Activated CD4-positive, CD25-positive, alpha-beta regulatory T cell treated with anti-CD3 and anti-CD28 coated beads, Interleukin-2, amount 50 U/mL, for 24 hours (primary cell): ENCODE measurements at regions not wholly inside any gene's neighbourhood (a gene's known extent, or its start where the extent isn't known, plus 50 kb on each side); places are given as distances from the start of the nearest gene placed in this dataset.

Experiments
- ATAC-seq, 2 donors: fragments of 150-1000 bp; cut with Tn5 transposase; one replicate each; pipeline ENCODE4 v1.10.0; 2021; ENCODE audit warnings: mild to moderate bottlenecking in 1 of 2, moderate library complexity in 1 of 2

- ATAC-seq: no peak
Observed at GRCh38 chr4:14182148-14182547, 554.6 kb upstream of the BOD1L1 start.

DNA sequence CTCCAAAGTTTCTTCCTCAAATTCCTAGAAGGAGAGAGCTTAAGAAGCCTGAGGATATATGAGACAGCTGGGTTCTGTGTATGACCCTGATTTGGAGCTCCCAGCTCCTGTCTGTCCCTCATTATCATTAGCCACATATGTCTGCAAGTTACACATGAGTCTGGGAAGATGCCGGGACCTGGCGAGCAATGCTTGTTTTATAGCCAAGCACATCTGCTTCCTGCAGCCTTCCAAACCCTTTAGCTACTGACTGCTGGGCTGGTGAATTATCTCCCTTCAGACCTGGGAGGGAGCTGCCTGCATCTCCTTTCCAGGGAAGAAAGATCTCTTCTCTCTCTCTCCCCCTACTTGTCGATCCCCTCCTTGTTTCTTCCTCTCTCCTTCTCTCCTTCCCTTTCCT is 556.7 kb upstream of the BOD1L1 start:
- ATAC-seq: no peak

- no peak for ATAC-seq
Observed at GRCh38 chr4:14184767-14185166, 557.2 kb upstream of the BOD1L1 start.

GRCh38 chr4:14188214-14188613 is 560.7 kb upstream of the BOD1L1 start:
- no peak for ATAC-seq

- no peak for ATAC-seq
Observed at GRCh38 chr4:14193601-14194000, 566.1 kb upstream of the BOD1L1 start.

DNA sequence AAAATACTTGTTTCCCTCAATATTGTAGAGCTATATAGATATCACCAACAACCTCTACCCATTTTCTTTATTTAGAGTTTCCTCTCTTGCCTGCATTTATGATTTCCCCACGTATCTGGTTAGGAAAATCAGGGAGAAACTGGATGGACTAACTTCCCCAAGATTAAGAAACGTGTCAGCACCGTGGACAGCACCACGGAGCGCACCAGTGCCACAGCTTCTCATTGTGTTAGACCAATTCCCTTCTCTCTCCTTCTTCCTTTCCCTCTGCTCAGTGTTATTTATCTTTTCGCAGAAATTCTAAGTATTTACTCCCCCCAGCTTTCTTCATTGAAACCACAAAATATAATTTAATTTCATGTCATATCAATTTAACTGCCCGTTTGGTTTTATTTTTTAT is 568.6 kb upstream of the BOD1L1 start:
- ATAC-seq: no peak

DNA sequence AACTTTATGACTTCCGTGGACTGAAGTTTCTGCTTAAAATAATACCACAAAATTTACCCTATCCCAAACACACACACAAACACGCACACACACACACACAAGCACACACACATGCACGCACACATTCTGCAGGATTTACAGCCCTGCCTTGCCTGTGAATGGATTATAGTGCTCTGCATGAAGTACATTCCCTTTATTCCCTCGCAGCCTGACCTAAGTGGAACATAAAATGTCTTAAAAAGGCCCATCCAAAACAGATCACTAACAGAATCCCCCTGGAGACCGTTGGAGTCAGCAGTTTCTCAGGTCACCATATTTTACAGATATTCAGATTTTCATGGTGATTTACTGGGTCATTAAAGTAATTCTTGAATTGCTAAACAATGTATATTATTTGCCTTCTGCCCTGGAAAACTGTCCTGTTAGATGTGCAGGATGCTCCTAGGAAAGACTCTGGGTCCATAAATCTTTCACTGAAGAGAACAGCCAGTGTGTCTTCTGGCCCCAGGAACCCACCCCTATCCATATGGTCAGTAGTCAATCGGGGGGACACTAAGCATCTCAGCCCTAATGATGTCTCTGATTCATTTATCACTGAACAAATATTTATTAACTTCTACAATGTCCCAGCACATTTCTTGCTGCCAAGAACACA is 587.7 kb upstream of the BOD1L1 start:
- ATAC-seq: no peak

GRCh38 chr4:14217401-14217800 is 589.9 kb upstream of the BOD1L1 start:
- no peak for ATAC-seq

- no peak for ATAC-seq
Observed at GRCh38 chr4:14218641-14219040, 591.1 kb upstream of the BOD1L1 start.

DNA sequence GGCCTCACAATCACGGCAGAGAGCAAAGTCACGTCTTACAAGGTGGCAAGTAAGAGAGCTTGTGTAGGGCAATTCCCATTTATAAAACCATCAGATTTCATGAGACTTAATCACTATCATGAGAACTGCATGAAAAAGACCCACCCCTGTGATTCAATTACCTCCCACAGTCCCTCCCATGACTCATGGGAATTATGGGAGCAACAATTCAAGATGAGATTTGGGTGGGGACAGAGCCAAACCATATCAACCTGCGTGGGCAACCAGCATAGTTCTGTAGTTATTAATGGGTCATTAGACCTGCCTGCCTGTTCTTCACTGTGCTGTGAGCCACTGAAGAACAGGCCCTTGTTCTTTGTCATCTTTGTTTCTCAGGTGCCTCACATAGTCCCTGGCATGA is 593.7 kb upstream of the BOD1L1 start:
- no peak for ATAC-seq

GRCh38 chr4:14222377-14223029 is 595.0 kb upstream of the BOD1L1 start:
- ATAC-seq: no peak

DNA sequence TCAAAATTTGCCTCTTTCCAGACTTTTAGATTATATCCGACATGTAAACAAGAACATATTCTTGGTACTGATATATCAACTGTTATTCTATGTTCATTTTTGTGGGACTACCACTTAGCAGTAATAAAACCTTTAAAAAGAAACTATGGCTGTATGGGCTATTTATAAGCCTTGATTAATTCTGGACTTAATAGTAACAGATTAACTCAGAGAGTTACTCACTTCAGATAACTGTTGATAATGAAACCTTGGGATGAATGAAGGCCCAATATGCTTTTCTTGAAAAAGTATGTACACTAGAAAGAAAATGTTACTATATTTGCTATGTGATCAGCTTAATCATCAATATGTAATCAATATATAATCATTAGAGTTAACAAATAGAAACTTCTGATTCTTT is 595.9 kb upstream of the BOD1L1 start:
- no peak for ATAC-seq

DNA sequence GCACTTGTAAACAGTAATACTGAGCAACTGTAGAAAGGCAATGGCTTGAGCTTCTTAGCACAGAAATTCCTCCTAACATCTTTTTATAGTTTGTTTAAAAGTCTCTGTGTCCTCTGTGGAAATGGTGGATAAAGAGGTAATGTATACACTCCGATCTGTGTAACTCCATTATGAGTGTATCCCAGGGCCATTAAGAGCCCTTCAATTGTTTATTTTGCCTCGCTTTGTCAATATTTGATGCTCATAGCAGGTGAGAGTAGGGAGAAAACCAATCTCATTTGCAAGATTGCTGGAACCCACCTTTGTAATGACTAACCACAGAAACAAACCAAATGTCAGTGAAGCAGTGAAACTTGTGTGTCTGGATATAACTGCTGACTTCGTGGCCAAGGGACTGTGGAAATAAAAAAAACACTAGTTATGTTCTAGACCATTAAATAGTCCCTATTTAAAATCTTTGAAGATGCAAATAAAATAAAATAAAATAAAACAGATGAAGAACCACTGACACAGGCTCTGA is 598.2 kb upstream of the BOD1L1 start:
- ATAC-seq: no peak

DNA sequence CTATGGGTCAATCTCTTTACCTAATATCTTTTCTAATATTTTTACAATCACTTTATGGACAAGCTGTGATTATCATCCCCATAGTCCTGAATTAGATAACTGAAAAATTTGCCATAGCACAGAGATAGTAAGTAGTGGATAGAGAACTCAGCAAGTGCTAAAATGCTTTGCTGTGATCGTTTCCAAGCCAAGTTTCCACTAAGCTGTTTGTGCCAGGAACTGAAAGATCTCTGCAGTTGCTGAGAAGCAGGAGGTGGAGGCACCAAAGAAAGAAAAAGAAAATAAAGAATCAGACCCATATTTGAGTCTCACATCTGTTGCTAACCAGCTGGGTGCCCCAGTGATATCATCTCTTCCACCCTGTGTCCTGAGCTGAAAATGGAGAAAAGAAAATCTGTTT is 605.6 kb upstream of the BOD1L1 start:
- ATAC-seq: no peak

DNA sequence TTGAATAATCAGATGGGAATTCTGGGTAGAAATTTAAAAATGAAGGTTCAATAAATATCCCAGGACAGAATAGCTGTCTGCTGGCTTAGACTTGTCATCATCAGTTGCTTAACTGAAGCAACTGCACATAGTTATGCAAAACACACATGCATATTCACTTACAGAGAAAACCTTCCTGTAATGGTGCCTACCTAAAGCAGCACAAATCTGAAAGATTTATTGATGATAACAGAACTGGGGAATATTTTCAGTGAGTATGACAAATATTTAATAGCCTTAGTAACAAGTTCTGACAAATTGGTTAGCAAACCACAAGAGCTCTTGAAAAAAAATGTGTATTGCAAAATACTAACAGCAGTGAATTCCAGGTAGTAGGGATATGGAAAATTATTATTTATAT is 606.8 kb upstream of the BOD1L1 start:
- ATAC-seq: no peak

DNA sequence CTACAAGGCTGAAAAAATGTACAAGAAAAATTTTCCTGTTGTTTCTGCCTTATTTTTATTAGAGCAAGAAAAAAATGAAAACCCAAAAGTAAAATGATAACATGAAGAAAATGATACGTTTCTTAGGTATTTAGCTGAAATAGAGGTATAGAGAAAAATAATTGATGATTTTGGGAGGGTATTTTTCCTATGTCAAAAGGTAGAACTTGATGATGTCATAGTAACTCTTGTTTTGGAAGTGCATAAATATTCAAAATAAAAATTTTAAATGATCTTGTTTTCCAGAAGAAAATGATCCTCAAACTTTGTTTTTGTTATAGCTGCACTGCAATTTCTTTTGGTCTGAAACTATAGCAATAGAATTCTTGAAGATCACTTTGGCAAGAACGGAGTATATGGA is 608.8 kb upstream of the BOD1L1 start:
- ATAC-seq: no peak

GRCh38 chr4:14237911-14238310 is 610.4 kb upstream of the BOD1L1 start:
- no peak for ATAC-seq

- no peak for ATAC-seq
Observed at GRCh38 chr4:14241574-14241973, 614.0 kb upstream of the BOD1L1 start.

DNA sequence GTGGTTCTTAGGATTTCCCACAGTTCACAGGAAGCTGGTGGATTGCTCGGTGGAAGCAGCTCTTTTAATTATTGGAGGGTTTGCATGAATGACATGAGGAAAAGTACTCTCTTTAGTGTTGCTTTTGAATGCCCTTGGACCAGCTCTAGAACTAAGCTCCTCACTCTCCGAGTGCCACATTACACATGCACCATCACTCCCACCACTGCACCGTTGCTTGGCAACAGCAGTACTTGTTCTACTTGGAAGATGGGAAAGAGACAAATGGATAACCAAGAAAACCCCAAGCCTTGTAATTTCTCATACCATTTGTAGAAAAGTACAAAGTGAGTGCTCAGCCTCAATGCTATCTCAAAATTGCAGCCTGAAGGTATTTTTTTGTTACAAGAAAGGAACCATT is 620.2 kb upstream of the BOD1L1 start:
- no peak for ATAC-seq

GRCh38 chr4:14249226-14249625 is 621.7 kb upstream of the BOD1L1 start:
- ATAC-seq: no peak

DNA sequence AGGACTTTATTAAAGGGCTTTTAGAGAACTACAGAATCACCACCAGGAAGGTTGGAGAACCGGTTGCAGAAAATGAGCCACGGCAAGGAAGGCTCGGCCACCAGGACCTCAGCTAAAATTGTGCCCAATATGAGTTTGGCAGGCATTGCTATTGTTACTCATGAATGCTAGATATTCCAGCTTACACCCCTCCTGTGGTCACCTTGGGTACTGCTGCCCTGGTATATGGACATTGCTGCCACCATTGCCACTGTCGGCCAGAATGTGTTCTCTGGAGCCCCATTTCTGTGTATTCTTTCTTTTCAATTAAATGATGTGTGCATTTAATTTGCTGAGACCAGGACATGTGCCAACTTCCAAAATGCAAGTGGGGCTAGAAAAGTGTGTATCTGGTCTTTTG is 626.7 kb upstream of the BOD1L1 start:
- no peak for ATAC-seq

DNA sequence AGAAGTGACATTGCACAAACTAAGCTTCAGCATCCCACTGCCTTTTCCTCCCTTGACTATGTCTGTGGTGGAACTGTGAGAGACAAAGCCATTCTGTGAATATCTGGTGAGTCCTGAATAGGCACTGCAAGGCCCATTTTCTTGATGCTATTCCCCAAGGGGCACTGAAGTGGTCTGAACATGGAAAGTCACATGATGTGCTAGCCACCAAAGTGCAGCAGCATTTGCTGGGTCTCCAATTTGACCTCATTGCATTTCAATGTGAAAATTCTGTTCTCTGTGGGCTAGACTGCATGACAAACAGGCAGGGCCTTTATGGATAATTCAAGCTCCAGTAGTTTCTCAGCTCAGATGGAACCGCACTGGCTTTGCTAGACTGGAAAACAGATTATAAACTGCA is 627.4 kb upstream of the BOD1L1 start:
- no peak for ATAC-seq

DNA sequence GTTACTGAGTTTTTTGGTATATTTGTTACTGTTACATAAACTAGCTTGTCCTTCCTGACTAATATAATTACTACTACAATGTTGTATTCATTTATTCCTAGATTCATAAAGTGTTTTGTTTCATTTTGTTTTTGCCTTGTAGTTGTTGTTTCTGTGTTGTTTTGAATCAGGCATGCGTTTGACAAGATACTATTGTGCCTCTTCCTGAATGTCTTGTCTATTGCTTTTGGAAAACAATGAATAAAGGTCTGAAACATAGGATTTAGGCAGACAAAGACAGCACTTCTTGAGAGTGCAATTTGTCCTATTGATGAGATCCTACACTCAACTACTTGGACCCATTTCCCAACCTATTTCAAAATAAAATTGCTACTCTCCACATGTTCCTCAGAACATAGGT is 630.4 kb upstream of the BOD1L1 start:
- ATAC-seq: no peak

DNA sequence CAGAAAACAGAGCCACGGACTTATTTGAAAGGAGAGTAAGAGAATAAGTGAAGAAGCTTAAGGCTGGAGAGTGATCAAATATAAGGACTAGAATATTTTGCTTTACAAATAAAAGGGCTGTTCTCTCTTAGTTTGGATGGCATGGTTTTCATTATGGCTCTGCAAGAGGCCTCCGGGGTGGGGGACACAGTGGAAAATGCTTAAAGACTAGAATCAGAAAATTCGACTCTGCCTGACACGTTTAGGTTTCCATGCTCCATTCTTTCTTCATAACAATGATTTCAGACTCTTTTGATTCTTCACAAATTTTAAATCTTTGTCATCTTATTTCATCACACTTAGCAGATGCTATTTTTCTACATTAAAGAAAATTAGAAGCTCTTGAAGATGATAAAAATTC is 632.4 kb upstream of the BOD1L1 start:
- no peak for ATAC-seq

GRCh38 chr4:14260591-14260990 is 633.1 kb upstream of the BOD1L1 start:
- ATAC-seq: no peak
